Fibroblast of the conjunctiva (primary cell): ENCODE measurements at regions not wholly inside any gene's neighbourhood (a gene's known extent, or its start where the extent isn't known, plus 50 kb on each side); places are given as distances from the start of the nearest gene placed in this dataset.
"Not testable (repeated sequence)": the region's sequence is repeated elsewhere in the genome, so short reads cannot be mapped to it uniquely, and the experiment has no call there.

Experiments used
- DNase-seq: peaks from one replicate; pipeline ENCODE4 v3.0.0-alpha.2; 2010; ENCODE audit warnings: low read depth

GRCh38 chr9:12425878-12426864, 267.0 kb upstream of the TYRP1 start:
- DNase-seq: peak; percentile 6

- DNase-seq: no peak
Measured at GRCh38 chr9:12439267-12439666, 253.9 kb upstream of the TYRP1 start.

GRCh38 chr9:12441080-12441479, 252.1 kb upstream of the TYRP1 start:
- not testable (repeated sequence) for DNase-seq

GRCh38 chr9:12441506-12441905, 251.7 kb upstream of the TYRP1 start:
- DNase-seq: no peak

GRCh38 chr9:12448246-12448645, 244.9 kb upstream of the TYRP1 start:
- DNase-seq: no peak

GRCh38 chr9:12457237-12457636, 235.9 kb upstream of the TYRP1 start:
- DNase-seq: no peak

- DNase-seq: no peak
Measured at GRCh38 chr9:12461763-12462460, 231.3 kb upstream of the TYRP1 start.

GRCh38 chr9:12462861-12463260, 230.3 kb upstream of the TYRP1 start:
- DNase-seq: no peak

- DNase-seq: no peak
Measured at GRCh38 chr9:12463641-12464040, 229.5 kb upstream of the TYRP1 start.

GRCh38 chr9:12464400-12464799, 228.8 kb upstream of the TYRP1 start:
- DNase-seq: no peak

- peak; percentile 6 for DNase-seq
Measured at GRCh38 chr9:12464910-12465512, 228.2 kb upstream of the TYRP1 start.

GRCh38 chr9:12469084-12469483, 224.1 kb upstream of the TYRP1 start:
- DNase-seq: no peak

GRCh38 chr9:12494411-12494810, 198.8 kb upstream of the TYRP1 start:
- no peak for DNase-seq

- DNase-seq: no peak
Measured at GRCh38 chr9:12497790-12498189, 195.4 kb upstream of the TYRP1 start.

GRCh38 chr9:12502520-12502919, 190.7 kb upstream of the TYRP1 start:
- DNase-seq: no peak

GRCh38 chr9:12503606-12504122, 189.5 kb upstream of the TYRP1 start:
- peak; percentile 35 for DNase-seq

- no peak for DNase-seq
Measured at GRCh38 chr9:12510551-12510950, 182.6 kb upstream of the TYRP1 start.

GRCh38 chr9:12511726-12512125, 181.5 kb upstream of the TYRP1 start:
- DNase-seq: no peak

GRCh38 chr9:12516031-12516430, 177.2 kb upstream of the TYRP1 start:
- no peak for DNase-seq

- DNase-seq: no peak
Measured at GRCh38 chr9:12516573-12516972, 176.6 kb upstream of the TYRP1 start.

GRCh38 chr9:12538842-12539579, 154.2 kb upstream of the TYRP1 start:
- no peak for DNase-seq

- no peak for DNase-seq
Measured at GRCh38 chr9:12539580-12539975, 153.6 kb upstream of the TYRP1 start.
